HG03342 (cell line): ENCODE measurements at regions not wholly inside any gene's neighbourhood (a gene's known extent, or its start where the extent isn't known, plus 50 kb on each side); places are given as distances from the start of the nearest gene placed in this dataset.

ENCODE experiments used
- ATAC-seq: cut with Tn5 transposase; IDR thresholded peaks from one replicate; pipeline ENCODE4 v1.9.1; 2021; ENCODE audit warnings: mild to moderate bottlenecking, moderate library complexity; ENCODE audit not compliant: unreplicated experiment

DNA sequence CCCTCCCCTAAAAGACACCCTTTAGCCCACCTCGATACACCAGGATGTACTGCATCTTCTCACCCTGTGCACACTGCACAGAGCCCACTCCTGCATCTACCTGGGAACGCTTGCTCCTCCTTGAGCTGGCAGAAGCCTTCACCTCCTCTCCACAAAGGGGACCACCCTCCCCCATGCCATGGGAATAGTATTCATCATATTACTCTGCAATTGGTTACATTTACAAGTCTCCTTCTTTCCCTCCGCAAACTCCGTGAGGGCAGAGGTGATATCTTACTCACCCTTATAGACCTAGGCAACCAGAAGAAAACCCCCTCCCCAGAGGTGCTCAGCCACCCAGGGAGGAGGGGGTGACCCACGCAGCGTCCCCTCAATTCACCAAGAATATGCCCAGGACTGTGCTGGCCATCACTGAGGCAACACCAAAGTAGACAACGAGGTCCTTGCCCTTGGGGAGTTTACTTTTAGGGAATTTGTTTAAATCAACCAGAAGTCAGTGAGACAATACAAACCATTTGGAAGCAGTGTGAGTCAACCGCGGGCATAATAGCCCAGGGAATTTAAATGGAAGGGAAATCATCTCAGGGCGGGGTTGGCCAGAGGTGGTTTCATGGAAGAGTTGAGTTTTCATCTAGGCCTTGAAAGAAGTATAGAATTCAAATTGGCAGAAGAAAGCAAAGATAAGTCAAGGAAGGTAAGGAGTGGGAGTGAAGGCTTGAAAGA, 214.5 kb downstream of the BARX2 start:
- no peak for ATAC-seq

- ATAC-seq, result no peak
Observed at GRCh38 chr11:129590753-129591475, 215.3 kb downstream of the BARX2 start.

GRCh38 chr11:129591527-129591926, 215.9 kb downstream of the BARX2 start:
- ATAC-seq, result no peak

GRCh38 chr11:129592191-129592590, 216.5 kb downstream of the BARX2 start:
- no peak for ATAC-seq

GRCh38 chr11:129593098-129593497, 217.4 kb downstream of the BARX2 start:
- no peak for ATAC-seq

GRCh38 chr11:129595038-129595962, 219.7 kb downstream of the BARX2 start:
- ATAC-seq, result no peak

- no peak for ATAC-seq
Observed at GRCh38 chr11:129596351-129596750, 219.3 kb upstream of the TMEM45B start.

DNA sequence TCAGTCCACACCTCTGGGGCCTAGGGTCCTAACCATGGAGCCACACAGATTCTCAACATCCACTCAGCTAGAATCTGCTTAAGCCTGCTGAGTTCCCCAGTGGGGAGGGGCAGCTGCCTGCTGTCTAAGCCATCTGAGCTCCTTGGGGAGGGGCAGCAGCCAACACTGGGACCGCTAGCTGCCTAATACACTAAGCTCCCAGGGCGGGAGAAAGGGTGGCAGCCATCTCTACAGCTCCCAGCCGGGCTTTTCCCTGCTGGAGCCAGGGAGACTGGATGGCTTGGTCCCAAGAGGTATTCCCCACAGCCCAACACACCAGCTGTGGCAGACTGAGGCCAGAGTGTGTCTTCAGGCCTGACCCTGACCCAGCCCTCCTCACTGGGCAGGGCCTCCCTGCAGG, 217.3 kb upstream of the TMEM45B start:
- ATAC-seq, result no peak

GRCh38 chr11:129605815-129606214, 209.8 kb upstream of the TMEM45B start:
- no peak for ATAC-seq

DNA sequence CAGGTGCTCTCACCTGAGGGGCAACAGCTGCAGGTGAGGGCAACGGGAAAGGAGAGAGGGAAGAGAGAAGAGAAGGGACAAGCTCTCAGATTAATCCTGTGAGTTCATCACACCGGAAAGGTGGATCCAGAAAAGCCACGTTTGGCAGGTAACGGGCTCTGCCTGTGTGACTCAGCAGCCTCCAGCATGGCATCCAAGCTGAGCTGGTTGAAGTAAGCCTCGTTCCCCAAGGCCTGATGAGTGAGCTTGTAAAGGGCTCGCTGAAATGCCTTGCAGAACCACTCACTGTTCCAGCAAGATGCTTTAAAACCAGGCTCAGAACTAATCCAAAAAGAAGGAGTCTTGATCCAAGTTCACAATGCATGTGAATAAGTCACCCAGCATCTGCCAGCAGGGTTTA, 206.9 kb upstream of the TMEM45B start:
- no peak for ATAC-seq

GRCh38 chr11:129610125-129610524, 205.5 kb upstream of the TMEM45B start:
- ATAC-seq, result no peak

- ATAC-seq, result no peak
Observed at GRCh38 chr11:129610545-129610944, 205.1 kb upstream of the TMEM45B start.

GRCh38 chr11:129611661-129612446, 203.8 kb upstream of the TMEM45B start:
- no peak for ATAC-seq

- no peak for ATAC-seq
Observed at GRCh38 chr11:129612447-129612961, 203.1 kb upstream of the TMEM45B start.

GRCh38 chr11:129613071-129613470, 202.6 kb upstream of the TMEM45B start:
- ATAC-seq, result no peak

DNA sequence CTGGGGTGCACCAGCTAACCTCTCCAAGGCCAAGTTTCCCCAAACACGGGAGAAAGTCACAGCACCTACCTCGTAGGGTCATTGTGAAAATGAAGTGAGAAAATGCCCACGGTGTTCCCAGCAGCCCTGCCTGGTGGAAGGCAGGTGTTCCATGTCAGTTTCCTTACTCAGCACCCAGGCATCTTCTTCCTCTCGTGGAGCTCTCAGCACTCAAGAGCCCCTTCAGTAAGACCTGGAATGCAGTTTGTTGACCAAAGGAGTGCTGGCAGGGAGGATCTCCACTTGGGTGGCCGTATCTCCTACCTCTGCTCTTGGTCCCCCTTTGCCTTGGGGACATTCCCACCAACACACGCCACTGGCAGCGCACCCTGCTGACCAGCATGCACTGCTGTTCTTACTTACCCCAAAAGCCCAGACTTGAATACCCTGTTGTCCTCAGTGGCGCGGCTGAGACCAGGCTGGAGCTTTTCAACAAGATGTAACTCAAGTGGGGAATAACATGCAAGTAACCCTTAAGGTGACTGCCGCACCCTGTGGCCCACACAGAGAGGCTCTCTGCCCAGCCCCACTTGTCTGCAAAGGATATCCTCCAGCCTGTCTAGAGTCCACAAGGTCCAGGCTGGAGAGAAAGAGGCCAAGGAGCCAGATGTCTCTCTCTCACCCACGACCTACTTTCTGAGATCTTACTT, 201.2 kb upstream of the TMEM45B start:
- no peak for ATAC-seq

- no peak for ATAC-seq
Observed at GRCh38 chr11:129618046-129618569, 197.5 kb upstream of the TMEM45B start.

DNA sequence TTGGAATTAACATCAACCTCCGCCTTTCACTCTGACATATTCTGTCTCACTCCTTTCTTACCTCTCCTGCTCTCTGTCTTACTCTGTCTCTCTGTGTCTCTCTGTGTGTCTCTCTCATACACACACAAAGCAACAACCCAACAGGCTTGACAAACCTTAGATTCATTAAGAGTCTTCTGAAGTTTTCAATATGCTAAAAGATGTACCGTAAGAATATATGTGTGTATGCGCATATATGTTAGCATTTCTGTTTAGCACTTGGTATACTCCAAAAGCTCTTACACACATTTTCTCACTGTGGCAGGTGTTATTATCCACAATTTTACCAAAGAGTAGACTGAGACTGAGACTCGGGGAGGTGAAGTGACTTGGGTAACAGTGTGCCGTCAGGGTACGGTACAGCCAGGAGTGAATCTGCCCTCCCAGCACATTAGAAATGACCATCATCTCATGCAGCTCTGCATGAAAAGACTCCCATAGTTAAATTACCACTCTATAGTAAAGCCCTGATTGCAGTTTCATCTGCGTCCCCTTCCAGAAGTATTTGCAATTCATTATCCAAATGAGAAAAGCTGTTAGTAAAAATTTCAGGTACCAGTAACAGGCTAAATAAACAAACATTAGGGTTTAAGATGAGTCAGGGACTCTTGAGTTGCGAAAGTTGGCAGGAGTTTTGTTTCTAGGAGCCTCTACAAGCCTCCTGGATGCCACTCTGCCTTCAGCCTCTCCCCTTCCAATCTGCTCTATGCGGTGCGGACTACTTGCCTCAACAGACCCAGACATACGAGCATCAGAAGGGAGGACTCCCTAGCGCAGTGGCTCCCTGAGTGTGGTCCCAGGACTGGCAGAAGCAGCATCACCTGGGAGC, 195.2 kb upstream of the TMEM45B start:
- ATAC-seq, result no peak

GRCh38 chr11:129625930-129626329, 189.7 kb upstream of the TMEM45B start:
- no peak for ATAC-seq
